ENCODE measurements at regions not wholly inside any gene's neighbourhood (a gene's known extent, or its start where the extent isn't known, plus 50 kb on each side); places are given as distances from the start of the nearest gene placed in this dataset.

DNA sequence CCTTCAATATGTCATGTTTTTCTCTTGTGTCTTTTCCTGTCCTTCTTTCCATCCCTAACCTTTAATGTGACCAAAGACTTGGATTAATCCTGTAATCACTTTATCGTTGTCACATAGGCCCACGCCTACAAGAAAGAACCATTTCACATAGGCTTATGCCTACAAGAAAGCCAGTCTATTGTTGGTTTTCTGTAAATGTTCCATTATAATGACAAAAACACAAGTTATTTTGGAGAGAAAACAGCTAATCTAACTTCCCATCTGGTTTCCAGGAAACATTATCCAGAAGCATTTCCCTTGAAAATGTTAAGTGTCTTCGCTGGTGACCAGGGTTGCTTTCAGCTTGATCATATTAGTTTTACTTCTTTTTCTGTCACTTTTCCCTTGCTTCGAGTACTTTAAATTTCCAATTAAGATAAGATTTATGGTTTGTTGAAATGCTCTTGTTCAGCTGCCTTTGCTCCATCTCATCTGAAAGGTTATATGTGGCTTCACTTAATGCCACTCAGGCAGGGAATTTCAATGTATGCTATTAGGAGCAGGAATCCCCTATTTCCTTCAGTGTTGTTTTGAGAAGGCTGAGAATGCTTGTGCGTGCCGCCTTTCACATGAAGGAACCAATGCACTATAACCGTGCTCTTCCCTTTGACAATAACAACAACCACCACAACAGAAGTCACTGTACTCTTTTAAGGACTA is 708.2 kb downstream of the EFNB2 start:
- TF ChIP-seq ZNF274 (IDR thresholded peaks at IDR 0.05; ENCODE audit: low read depth, low read length) (no peak), YY1 (IDR thresholded peaks at IDR 0.05; ENCODE audit: insufficient read depth, insufficient read length) (no peak)
